ENCODE measurements at regions not wholly inside any gene's neighbourhood (a gene's known extent, or its start where the extent isn't known, plus 50 kb on each side); places are given as distances from the start of the nearest gene placed in this dataset.

DNA sequence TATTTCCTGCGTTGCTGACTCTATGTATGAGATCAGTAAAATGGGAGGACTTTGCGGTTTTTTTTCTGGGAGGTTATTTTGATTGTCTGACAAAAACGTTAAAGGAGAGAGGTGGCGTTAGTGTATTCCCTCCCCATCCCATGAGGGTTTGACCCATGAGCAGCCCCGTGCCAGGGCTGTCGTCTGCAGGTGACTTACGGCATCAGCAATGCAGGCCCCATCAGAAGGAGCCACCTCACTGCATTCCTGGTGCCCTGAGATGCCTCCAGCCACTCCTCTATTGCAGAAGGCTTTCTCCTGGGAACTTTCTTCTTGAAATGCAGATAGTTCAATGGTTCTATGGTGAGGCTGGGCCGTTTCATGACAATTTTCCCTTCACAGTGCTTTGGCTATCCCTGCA lies 149.3 kb downstream of the TTLL2 start:
- Histone ChIP-seq H3K79me2 (ENCODE audit: insufficient read depth, low read depth, low read length) (no peaks in the 10 kb centered on the region), H3K27ac (ENCODE audit: low read depth, low read length, poor library complexity, severe bottlenecking) (no peak overlapping the region), H3K36me3 (ENCODE audit: insufficient read depth, low read length) (no peaks in the 10 kb centered on the region), H3K9me2 (ENCODE audit: insufficient read depth, low read length) (no peaks in the 10 kb centered on the region), H3K4me1 (ENCODE audit: insufficient read depth, low read length, poor library complexity, severe bottlenecking) (no peaks in the 10 kb centered on the region), H3K4me3 (ENCODE audit: low read depth, low read length, poor library complexity, severe bottlenecking) (no peak overlapping the region), H3K9me3 (ENCODE audit: low read length) (no peaks in the 10 kb centered on the region), H4K20me1 (ENCODE audit: insufficient read depth, low read length) (no peaks in the 10 kb centered on the region), H3K4me2 (ENCODE audit: low read length) (no peak overlapping the region), H2AFZ (ENCODE audit: low read length) (no peak overlapping the region)
- ChIA-PET POLR2A (no interaction called here), CTCF (ENCODE audit: unreplicated experiment) (no interaction called here)
- no TSS peak for BruUV-seq (replicated peaks)
- TF ChIP-seq, protein P1, sequence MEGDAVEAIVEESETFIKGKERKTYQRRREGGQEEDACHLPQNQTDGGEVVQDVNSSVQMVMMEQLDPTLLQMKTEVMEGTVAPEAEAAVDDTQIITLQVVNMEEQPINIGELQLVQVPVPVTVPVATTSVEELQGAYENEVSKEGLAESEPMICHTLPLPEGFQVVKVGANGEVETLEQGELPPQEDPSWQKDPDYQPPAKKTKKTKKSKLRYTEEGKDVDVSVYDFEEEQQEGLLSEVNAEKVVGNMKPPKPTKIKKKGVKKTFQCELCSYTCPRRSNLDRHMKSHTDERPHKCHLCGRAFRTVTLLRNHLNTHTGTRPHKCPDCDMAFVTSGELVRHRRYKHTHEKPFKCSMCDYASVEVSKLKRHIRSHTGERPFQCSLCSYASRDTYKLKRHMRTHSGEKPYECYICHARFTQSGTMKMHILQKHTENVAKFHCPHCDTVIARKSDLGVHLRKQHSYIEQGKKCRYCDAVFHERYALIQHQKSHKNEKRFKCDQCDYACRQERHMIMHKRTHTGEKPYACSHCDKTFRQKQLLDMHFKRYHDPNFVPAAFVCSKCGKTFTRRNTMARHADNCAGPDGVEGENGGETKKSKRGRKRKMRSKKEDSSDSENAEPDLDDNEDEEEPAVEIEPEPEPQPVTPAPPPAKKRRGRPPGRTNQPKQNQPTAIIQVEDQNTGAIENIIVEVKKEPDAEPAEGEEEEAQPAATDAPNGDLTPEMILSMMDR (conservative IDR thresholded peaks at IDR 0.05; ENCODE audit: low read length): no peak
- no peak for TF ChIP-seq EZH2phosphoT487 (IDR thresholded peaks at IDR 0.05; ENCODE audit: borderline replicate concordance, low read depth, low read length)
- intact Hi-C loops (cut with micrococcal nuclease; ENCODE audit: unreplicated experiment): no loop called here
- no peak for DNase-seq (ENCODE audit: low spot score)

DNA sequence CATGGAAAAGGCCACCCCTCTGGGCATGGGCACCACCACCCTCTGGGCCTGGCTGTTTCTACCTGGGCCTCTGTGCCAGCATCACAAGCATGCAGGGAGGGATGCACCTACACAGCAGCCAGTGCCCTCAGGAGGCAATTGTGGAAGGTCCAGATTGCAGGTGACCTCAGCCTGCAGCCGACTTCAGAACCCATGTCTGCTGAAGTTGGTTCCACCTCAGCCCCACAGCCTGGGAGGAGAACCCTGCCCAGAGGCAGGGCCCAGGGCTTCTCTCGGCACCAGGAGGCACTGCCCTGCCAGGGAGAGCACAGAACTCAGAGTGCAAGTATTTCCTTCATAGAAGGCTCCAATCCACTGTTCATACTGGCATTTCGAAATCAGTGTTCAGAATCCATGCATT lies 149.8 kb downstream of the TTLL2 start:
- H3K9me2 ChIP-seq (ENCODE audit: insufficient read depth, low read length): no peaks in the 10 kb centered on the region
- H4K20me1 ChIP-seq (ENCODE audit: insufficient read depth, low read length): no peaks in the 10 kb centered on the region
- no peaks in the 10 kb centered on the region for H3K79me2 ChIP-seq (ENCODE audit: insufficient read depth, low read depth, low read length)
- H3K27ac ChIP-seq (ENCODE audit: low read depth, low read length, poor library complexity, severe bottlenecking): no peak overlapping the region
- H3K9me3 ChIP-seq (ENCODE audit: low read length): no peaks in the 10 kb centered on the region
- no peaks in the 10 kb centered on the region for H3K36me3 ChIP-seq (ENCODE audit: insufficient read depth, low read length)
- TF ChIP-seq, protein P1 (conservative IDR thresholded peaks at IDR 0.05; ENCODE audit: low read length): no peak
- no peak for TF ChIP-seq EZH2phosphoT487 (IDR thresholded peaks at IDR 0.05; ENCODE audit: borderline replicate concordance, low read depth, low read length)
- intact Hi-C loops (cut with micrococcal nuclease; ENCODE audit: unreplicated experiment): no loop called here
- no peak overlapping the region for H2AFZ ChIP-seq (ENCODE audit: low read length)
- BruUV-seq (replicated peaks): no TSS peak
- H3K4me1 ChIP-seq (ENCODE audit: insufficient read depth, low read length, poor library complexity, severe bottlenecking): no peaks in the 10 kb centered on the region
- ChIA-PET POLR2A (no interaction called here), CTCF (ENCODE audit: unreplicated experiment) (no interaction called here)
- H3K4me2 ChIP-seq (ENCODE audit: low read length): no peak overlapping the region
- H3K4me3 ChIP-seq (ENCODE audit: low read depth, low read length, poor library complexity, severe bottlenecking): no peak overlapping the region
- DNase-seq (ENCODE audit: low spot score): no peak

DNA sequence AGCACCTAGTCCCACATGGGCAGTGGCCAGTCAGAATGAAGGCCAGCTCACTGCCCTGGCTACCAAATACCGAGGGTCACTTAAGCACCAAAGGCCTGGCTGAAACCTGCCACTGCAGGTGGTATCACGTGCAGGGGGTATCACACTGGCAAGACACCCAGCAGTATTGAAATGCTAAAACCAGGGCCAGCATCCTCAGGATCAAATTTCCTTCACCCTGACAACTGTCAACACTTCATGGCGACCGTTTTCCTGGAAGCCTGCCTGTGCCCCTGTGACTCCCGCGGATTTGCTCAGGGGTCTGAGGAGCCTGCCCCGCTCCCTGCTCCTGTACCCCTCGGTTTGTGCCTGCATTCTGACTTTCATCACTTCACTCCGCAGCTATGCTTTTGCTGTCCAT lies 151.1 kb downstream of the TTLL2 start:
- CTCF ChIA-PET (ENCODE audit: unreplicated experiment): no interaction called here
- no peaks in the 10 kb centered on the region for H3K4me1 ChIP-seq (ENCODE audit: insufficient read depth, low read length, poor library complexity, severe bottlenecking)
- no peaks in the 10 kb centered on the region for H3K9me3 ChIP-seq (ENCODE audit: low read length)
- H4K20me1 ChIP-seq (ENCODE audit: insufficient read depth, low read length): no peaks in the 10 kb centered on the region
- H2AFZ ChIP-seq (ENCODE audit: low read length): no peak overlapping the region
- H3K9me2 ChIP-seq (ENCODE audit: insufficient read depth, low read length): no peaks in the 10 kb centered on the region
- intact Hi-C loops (cut with micrococcal nuclease; ENCODE audit: unreplicated experiment): no loop called here
- no peaks in the 10 kb centered on the region for H3K36me3 ChIP-seq (ENCODE audit: insufficient read depth, low read length)
- TF ChIP-seq EZH2phosphoT487 (IDR thresholded peaks at IDR 0.05; ENCODE audit: borderline replicate concordance, low read depth, low read length): no peak
- TF ChIP-seq, protein P1 (conservative IDR thresholded peaks at IDR 0.05; ENCODE audit: low read length): no peak
- no peak for DNase-seq (ENCODE audit: low spot score)
- BruUV-seq (replicated peaks): no TSS peak
- POLR2A ChIA-PET: interaction anchor here (1.0 kb wide), 1 partner anchor 19 kb away, joined by 3 read pairs; no protein-coding TSS in a partner anchor
- no peak overlapping the region for H3K4me3 ChIP-seq (ENCODE audit: low read depth, low read length, poor library complexity, severe bottlenecking)
- H3K4me2 ChIP-seq (ENCODE audit: low read length): no peak overlapping the region
- H3K27ac ChIP-seq (ENCODE audit: low read depth, low read length, poor library complexity, severe bottlenecking): no peak overlapping the region
- H3K79me2 ChIP-seq (ENCODE audit: insufficient read depth, low read depth, low read length): no peaks in the 10 kb centered on the region
